GM12878 (cell line): ENCODE measurements at regions not wholly inside any gene's neighbourhood (a gene's known extent, or its start where the extent isn't known, plus 50 kb on each side); places are given as distances from the start of the nearest gene placed in this dataset.
"Not testable (repeated sequence)": the region's sequence is repeated elsewhere in the genome, so short reads cannot be mapped to it uniquely, and the experiment has no call there.

Experiments used
- CBX5 ChIP-seq: sonication (generic); IDR thresholded peaks from 2 replicates; pipeline ENCODE4 v1.6.1; 2016; ENCODE audit warnings: low read depth, moderate library complexity, mild to moderate bottlenecking, inconsistent platforms
- EP300 ChIP-seq, 2 experiments: fragments of 150-350 bp in 1 of 2; IDR thresholded peaks; 2 replicates each; pipeline ENCODE4 v1.6.1; 2011 to 2012; ENCODE audit warnings: low read depth in 2 of 2, low read length in 2 of 2, borderline replicate concordance in 1 of 2, improper control_type of control experiment in 1 of 2, inconsistent platforms in 1 of 2; ENCODE audit not compliant: control insufficient read depth in 1 of 2
- EZH2 ChIP-seq: IDR thresholded peaks from 2 replicates; pipeline ENCODE4 v1.6.1; 2012; ENCODE audit warnings: low read depth, mild to moderate bottlenecking, control low read depth, inconsistent platforms, low read length, borderline replicate concordance; ENCODE audit not compliant: control insufficient read depth
- IKZF1 ChIP-seq: fragments of 450-650 bp; conservative IDR thresholded peaks from 2 replicates; pipeline ENCODE4 v1.6.1; 2017; ENCODE audit warnings: antibody characterized with exemption, mild to moderate bottlenecking
- MTA3 ChIP-seq: IDR thresholded peaks from 2 replicates; pipeline ENCODE4 v1.6.1; 2012; ENCODE audit warnings: low read length, inconsistent platforms, borderline replicate concordance
- NR2C2 ChIP-seq: IDR thresholded peaks from 2 replicates; pipeline ENCODE4 v1.6.1; 2011; ENCODE audit warnings: borderline replicate concordance, low read depth; ENCODE audit not compliant: control insufficient read depth, insufficient read length
- POLR2AphosphoS5 ChIP-seq: IDR thresholded peaks from 2 replicates; pipeline ENCODE4 v1.6.1; 2011; ENCODE audit warnings: mild to moderate bottlenecking, low read length, inconsistent platforms
- SMC3 ChIP-seq: IDR thresholded peaks from 2 replicates; pipeline ENCODE4 v1.6.1; 2011; ENCODE audit warnings: low read length, improper control_type of control experiment, borderline replicate concordance
- SUZ12 ChIP-seq: fragments of 200-600 bp; sonication (generic); IDR thresholded peaks from one replicate; pipeline ENCODE4 v1.6.1; 2018; ENCODE audit warnings: antibody characterized with exemption, mild to moderate bottlenecking; ENCODE audit not compliant: unreplicated experiment
- TF ChIP-seq, protein P1 (sequence below), 3 experiments: IDR thresholded peaks in 2 of 3; conservative IDR thresholded peaks in 1 of 3; 2 replicates each; pipeline ENCODE4 v1.5.1; 2011; ENCODE audit warnings: low read depth in 3 of 3, low read length in 3 of 3, mild to moderate bottlenecking in 3 of 3, control low read depth in 2 of 3, moderate library complexity in 2 of 3, inconsistent platforms in 1 of 3, mixed read lengths in 1 of 3; ENCODE audit not compliant: control insufficient read depth in 2 of 3, insufficient read depth in 1 of 3; ENCODE audit errors: extremely low read depth in 1 of 3
- TF ChIP-seq, protein P2 (sequence below): fragments of 450-650 bp; IDR thresholded peaks from 2 replicates; pipeline ENCODE4 v1.6.1; 2017; ENCODE audit warnings: mild to moderate bottlenecking, moderate library complexity

DNA sequence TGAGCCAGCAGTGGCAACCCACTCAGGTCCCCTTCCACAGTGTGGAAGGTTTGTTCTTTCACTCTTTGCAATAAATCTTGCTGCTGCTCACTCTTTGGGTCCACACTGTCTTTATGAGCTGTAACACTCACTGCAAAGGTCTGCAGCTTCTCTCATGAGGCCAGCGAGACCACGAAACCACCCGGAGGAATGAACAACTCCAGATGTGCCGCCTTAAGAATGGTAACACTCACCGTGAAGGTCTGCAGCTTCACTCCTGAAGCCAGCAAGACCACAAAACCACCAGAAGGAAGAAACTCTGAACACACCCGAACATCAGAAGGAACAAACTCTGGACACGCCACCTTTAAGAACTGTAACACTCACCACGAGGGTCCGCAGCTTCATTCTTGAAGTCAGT lies 174.9 kb downstream of the ADAM29 start:
- TF ChIP-seq, protein P1, sequence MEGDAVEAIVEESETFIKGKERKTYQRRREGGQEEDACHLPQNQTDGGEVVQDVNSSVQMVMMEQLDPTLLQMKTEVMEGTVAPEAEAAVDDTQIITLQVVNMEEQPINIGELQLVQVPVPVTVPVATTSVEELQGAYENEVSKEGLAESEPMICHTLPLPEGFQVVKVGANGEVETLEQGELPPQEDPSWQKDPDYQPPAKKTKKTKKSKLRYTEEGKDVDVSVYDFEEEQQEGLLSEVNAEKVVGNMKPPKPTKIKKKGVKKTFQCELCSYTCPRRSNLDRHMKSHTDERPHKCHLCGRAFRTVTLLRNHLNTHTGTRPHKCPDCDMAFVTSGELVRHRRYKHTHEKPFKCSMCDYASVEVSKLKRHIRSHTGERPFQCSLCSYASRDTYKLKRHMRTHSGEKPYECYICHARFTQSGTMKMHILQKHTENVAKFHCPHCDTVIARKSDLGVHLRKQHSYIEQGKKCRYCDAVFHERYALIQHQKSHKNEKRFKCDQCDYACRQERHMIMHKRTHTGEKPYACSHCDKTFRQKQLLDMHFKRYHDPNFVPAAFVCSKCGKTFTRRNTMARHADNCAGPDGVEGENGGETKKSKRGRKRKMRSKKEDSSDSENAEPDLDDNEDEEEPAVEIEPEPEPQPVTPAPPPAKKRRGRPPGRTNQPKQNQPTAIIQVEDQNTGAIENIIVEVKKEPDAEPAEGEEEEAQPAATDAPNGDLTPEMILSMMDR (IDR thresholded peaks at IDR 0.05 in 2 of 3, conservative IDR thresholded peaks at IDR 0.05 in 1 of 3; ENCODE audit: control insufficient read depth in 2 of 3, extremely low read depth in 1 of 3, insufficient read depth in 1 of 3, low read depth in 3 of 3, low read length in 3 of 3), result not testable (repeated sequence)
- not testable (repeated sequence) for TF ChIP-seq NR2C2; IKZF1; EZH2; EP300 (IDR thresholded peaks at IDR 0.05; ENCODE audit: borderline replicate concordance in 1 of 2, control insufficient read depth in 1 of 2, low read depth in 2 of 2, low read length in 2 of 2); POLR2AphosphoS5; MTA3; CBX5; SUZ12; SMC3
- TF ChIP-seq, protein P2, sequence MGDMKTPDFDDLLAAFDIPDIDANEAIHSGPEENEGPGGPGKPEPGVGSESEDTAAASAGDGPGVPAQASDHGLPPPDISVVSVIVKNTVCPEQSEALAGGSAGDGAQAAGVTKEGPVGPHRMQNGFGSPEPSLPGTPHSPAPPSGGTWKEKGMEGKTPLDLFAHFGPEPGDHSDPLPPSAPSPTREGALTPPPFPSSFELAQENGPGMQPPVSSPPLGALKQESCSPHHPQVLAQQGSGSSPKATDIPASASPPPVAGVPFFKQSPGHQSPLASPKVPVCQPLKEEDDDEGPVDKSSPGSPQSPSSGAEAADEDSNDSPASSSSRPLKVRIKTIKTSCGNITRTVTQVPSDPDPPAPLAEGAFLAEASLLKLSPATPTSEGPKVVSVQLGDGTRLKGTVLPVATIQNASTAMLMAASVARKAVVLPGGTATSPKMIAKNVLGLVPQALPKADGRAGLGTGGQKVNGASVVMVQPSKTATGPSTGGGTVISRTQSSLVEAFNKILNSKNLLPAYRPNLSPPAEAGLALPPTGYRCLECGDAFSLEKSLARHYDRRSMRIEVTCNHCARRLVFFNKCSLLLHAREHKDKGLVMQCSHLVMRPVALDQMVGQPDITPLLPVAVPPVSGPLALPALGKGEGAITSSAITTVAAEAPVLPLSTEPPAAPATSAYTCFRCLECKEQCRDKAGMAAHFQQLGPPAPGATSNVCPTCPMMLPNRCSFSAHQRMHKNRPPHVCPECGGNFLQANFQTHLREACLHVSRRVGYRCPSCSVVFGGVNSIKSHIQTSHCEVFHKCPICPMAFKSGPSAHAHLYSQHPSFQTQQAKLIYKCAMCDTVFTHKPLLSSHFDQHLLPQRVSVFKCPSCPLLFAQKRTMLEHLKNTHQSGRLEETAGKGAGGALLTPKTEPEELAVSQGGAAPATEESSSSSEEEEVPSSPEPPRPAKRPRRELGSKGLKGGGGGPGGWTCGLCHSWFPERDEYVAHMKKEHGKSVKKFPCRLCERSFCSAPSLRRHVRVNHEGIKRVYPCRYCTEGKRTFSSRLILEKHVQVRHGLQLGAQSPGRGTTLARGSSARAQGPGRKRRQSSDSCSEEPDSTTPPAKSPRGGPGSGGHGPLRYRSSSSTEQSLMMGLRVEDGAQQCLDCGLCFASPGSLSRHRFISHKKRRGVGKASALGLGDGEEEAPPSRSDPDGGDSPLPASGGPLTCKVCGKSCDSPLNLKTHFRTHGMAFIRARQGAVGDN, result not testable (repeated sequence)
